ENCODE measurements at regions not wholly inside any gene's neighbourhood (a gene's known extent, or its start where the extent isn't known, plus 50 kb on each side); places are given as distances from the start of the nearest gene placed in this dataset.

DNA sequence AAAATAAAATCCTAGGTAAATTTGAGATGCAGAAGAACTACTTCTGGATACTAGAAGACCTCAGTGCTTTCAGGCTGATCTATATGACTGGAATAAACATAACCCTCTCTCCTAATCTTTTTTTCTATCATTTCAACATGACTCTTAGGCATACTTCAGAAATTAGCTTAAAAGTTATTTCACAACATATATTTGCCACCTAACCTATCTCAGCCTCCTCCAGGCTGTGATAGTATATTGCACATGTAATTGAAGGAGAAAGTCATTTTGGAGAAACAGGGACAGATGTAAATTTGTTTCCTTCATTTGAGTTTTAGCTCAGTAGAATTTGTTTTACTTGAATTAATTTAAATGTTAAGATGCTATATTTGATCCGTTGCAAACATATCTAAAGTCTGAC is 1932.3 kb upstream of the CDH6 start:
- Histone ChIP-seq H4K8ac (ENCODE audit: low read depth, low read length) (no peak overlapping the region), H3K9ac (ENCODE audit: low read length) (no peak overlapping the region), H3K36me3 (ENCODE audit: control insufficient read depth in 1 of 2, insufficient read depth in 2 of 2, low read length in 2 of 2) (no peaks in the 10 kb centered on the region), H4K12ac (ENCODE audit: low read depth, low read length) (no peak overlapping the region), H3K18ac (ENCODE audit: low read length) (no peak overlapping the region), H4K91ac (ENCODE audit: low read depth, low read length) (no peak overlapping the region), H3K4me1 (ENCODE audit: control insufficient read depth in 1 of 2, insufficient read depth in 2 of 2, low read length in 2 of 2) (no peaks in the 10 kb centered on the region), H2BK12ac (ENCODE audit: low read length) (no peak overlapping the region), H3K79me1 (ENCODE audit: low read length) (no peaks in the 10 kb centered on the region), H3K79me2 (ENCODE audit: control insufficient read depth, insufficient read depth, low read length, poor library complexity) (no peaks in the 10 kb centered on the region), H3K14ac (ENCODE audit: low read length) (no peak overlapping the region), H2AK5ac (ENCODE audit: low read length) (no peak overlapping the region), H3K4ac (ENCODE audit: low read depth, low read length) (no peak overlapping the region), H3K4me3 (ENCODE audit: low read depth, low read length) (no peak overlapping the region), H3K23ac (ENCODE audit: low read length) (no peak overlapping the region), H3K4me2 (ENCODE audit: low read length) (no peak overlapping the region), H3K27ac (ENCODE audit: low read depth, low read length) (no peak overlapping the region), H3K27me3 (ENCODE audit: insufficient read depth, low read length) (no peaks in the 10 kb centered on the region), H2BK5ac (ENCODE audit: low read depth, low read length, poor library complexity) (no peak overlapping the region), H3K9me3 (ENCODE audit: insufficient read depth, low read depth, low read length) (no peaks in the 10 kb centered on the region), H2BK120ac (ENCODE audit: insufficient read depth, low read length, poor library complexity) (no peak overlapping the region), H2AFZ (ENCODE audit: insufficient read depth, low read length, poor library complexity) (no peak overlapping the region)
- DNase-seq: no peak
- no CpG with 5 or more reads among the region's 1 CpG for WGBS (ENCODE audit: extremely low coverage, insufficient coverage, insufficient read length)

DNA sequence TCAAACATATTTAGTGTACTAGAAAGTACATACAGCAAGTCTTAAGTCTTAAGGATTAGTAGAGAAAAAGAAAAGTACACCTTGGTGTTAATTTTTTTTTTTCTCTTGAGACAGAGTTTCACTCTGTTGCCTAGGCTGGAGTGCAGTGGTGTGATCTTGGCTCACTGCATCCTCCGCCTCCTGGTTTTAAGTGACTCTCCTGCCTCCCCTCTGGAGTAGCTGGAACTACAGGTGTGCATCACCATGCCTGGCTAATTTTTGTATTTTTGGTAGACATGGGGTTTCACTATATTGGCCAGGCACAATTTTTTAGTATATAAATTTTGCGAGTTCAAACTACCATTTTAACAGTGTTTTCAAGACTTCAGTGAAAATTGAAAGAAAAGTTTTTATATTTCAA is 1941.1 kb upstream of the CDH6 start:
- Histone ChIP-seq H4K12ac (ENCODE audit: low read depth, low read length) (no peak overlapping the region), H3K14ac (ENCODE audit: low read length) (no peak overlapping the region), H3K4ac (ENCODE audit: low read depth, low read length) (no peak overlapping the region), H3K23ac (ENCODE audit: low read length) (no peak overlapping the region), H3K9ac (ENCODE audit: low read length) (no peak overlapping the region), H3K4me1 (ENCODE audit: control insufficient read depth in 1 of 2, insufficient read depth in 2 of 2, low read length in 2 of 2) (no peaks in the 10 kb centered on the region), H3K79me1 (ENCODE audit: low read length) (no peaks in the 10 kb centered on the region), H2BK120ac (ENCODE audit: insufficient read depth, low read length, poor library complexity) (no peak overlapping the region), H4K91ac (ENCODE audit: low read depth, low read length) (no peak overlapping the region), H3K9me3 (ENCODE audit: insufficient read depth, low read depth, low read length) (no peaks in the 10 kb centered on the region), H3K27ac (ENCODE audit: low read depth, low read length) (no peak overlapping the region), H3K27me3 (ENCODE audit: insufficient read depth, low read length) (no peaks in the 10 kb centered on the region), H3K4me3 (ENCODE audit: low read depth, low read length) (no peak overlapping the region), H2BK12ac (ENCODE audit: low read length) (no peak overlapping the region), H3K4me2 (ENCODE audit: low read length) (no peak overlapping the region), H4K8ac (ENCODE audit: low read depth, low read length) (no peak overlapping the region), H3K79me2 (ENCODE audit: control insufficient read depth, insufficient read depth, low read length, poor library complexity) (no peaks in the 10 kb centered on the region), H3K36me3 (ENCODE audit: control insufficient read depth in 1 of 2, insufficient read depth in 2 of 2, low read length in 2 of 2) (no peaks in the 10 kb centered on the region), H3K18ac (ENCODE audit: low read length) (no peak overlapping the region), H2AK5ac (ENCODE audit: low read length) (no peak overlapping the region), H2BK5ac (ENCODE audit: low read depth, low read length, poor library complexity) (no peak overlapping the region), H2AFZ (ENCODE audit: insufficient read depth, low read length, poor library complexity) (no peak overlapping the region)
- WGBS (ENCODE audit: extremely low coverage, insufficient coverage, insufficient read length): no CpG with 5 or more reads among the region's 2 CpGs
- DNase-seq: no peak

DNA sequence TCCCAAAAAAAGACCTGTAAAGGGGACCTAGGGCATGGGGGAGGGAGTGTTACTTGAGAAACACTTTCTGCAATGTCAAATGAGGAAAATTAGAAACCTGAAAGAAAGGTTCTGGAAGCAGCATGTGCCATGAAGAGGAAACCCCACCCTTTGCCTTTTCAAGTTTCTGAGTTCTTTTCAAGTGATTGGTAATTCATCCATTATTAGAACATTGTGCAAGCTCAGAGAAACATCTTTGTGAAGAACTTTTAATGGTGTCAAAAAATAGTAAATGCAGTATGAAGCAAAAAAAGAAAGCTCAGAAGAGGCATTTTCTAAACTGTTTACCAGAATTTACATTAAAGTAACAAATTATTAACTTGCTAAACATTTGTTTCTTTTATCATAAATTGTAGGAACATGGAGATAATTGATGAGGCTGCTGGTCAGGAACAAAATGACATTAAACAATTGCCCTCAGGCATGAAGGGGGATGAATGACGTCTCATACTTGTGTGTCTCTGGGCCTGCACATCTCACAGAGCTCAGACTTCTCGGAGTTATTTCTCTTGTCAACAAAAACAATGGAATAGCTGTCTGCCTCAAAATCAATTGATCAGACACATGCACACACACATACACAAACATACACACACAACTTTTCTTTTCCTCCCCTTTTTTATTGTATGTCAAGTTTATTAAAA is 1946.0 kb upstream of the CDH6 start:
- Histone ChIP-seq H2AFZ (ENCODE audit: insufficient read depth, low read length, poor library complexity) (no peak overlapping the region), H2AK5ac (ENCODE audit: low read length) (no peak overlapping the region), H3K9ac (ENCODE audit: low read length) (no peak overlapping the region), H2BK12ac (ENCODE audit: low read length) (no peak overlapping the region), H3K18ac (ENCODE audit: low read length) (no peak overlapping the region), H3K27me3 (ENCODE audit: insufficient read depth, low read length) (no peaks in the 10 kb centered on the region), H3K4me1 (ENCODE audit: control insufficient read depth in 1 of 2, insufficient read depth in 2 of 2, low read length in 2 of 2) (no peaks in the 10 kb centered on the region), H3K4me3 (ENCODE audit: low read depth, low read length) (no peak overlapping the region), H3K23ac (ENCODE audit: low read length) (no peak overlapping the region), H2BK120ac (ENCODE audit: insufficient read depth, low read length, poor library complexity) (no peak overlapping the region), H3K36me3 (ENCODE audit: control insufficient read depth in 1 of 2, insufficient read depth in 2 of 2, low read length in 2 of 2) (no peaks in the 10 kb centered on the region), H4K12ac (ENCODE audit: low read depth, low read length) (no peak overlapping the region), H4K8ac (ENCODE audit: low read depth, low read length) (no peak overlapping the region), H2BK5ac (ENCODE audit: low read depth, low read length, poor library complexity) (no peak overlapping the region), H3K4ac (ENCODE audit: low read depth, low read length) (no peak overlapping the region), H3K14ac (ENCODE audit: low read length) (no peak overlapping the region), H3K4me2 (ENCODE audit: low read length) (no peak overlapping the region), H3K79me2 (ENCODE audit: control insufficient read depth, insufficient read depth, low read length, poor library complexity) (no peaks in the 10 kb centered on the region), H3K79me1 (ENCODE audit: low read length) (no peaks in the 10 kb centered on the region), H3K27ac (ENCODE audit: low read depth, low read length) (no peak overlapping the region), H3K9me3 (ENCODE audit: insufficient read depth, low read depth, low read length) (no peaks in the 10 kb centered on the region), H4K91ac (ENCODE audit: low read depth, low read length) (no peak overlapping the region)
- no peak for DNase-seq
- WGBS (ENCODE audit: extremely low coverage, insufficient coverage, insufficient read length): no CpG with 5 or more reads among the region's 2 CpGs

DNA sequence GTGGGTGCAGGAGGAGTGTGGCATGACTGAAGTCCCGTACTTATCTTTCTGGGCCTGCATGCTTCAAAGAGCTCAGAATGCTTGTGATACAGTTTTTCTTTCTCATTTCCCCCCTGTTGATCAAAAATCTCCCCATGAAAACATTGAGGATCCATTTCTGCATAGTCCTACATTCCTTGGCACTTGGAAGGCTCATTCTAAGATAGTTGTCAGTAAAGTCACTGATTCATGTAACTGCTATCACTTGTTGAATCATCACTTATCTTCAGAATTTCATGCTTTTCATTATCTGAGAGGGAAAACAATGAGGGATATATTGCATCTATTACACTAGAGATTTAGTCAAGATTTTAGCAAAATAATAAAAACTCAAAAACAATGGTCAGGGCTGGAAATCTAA is 1953.1 kb upstream of the CDH6 start:
- Histone ChIP-seq H3K27ac (ENCODE audit: low read depth, low read length) (no peak overlapping the region), H3K4me3 (ENCODE audit: low read depth, low read length) (no peak overlapping the region), H3K14ac (ENCODE audit: low read length) (no peak overlapping the region), H3K27me3 (ENCODE audit: insufficient read depth, low read length) (no peaks in the 10 kb centered on the region), H4K91ac (ENCODE audit: low read depth, low read length) (no peak overlapping the region), H3K36me3 (ENCODE audit: control insufficient read depth in 1 of 2, insufficient read depth in 2 of 2, low read length in 2 of 2) (no peaks in the 10 kb centered on the region), H4K8ac (ENCODE audit: low read depth, low read length) (no peak overlapping the region), H3K18ac (ENCODE audit: low read length) (no peak overlapping the region), H2BK12ac (ENCODE audit: low read length) (no peak overlapping the region), H3K9ac (ENCODE audit: low read length) (no peak overlapping the region), H2AK5ac (ENCODE audit: low read length) (no peak overlapping the region), H3K4me2 (ENCODE audit: low read length) (no peak overlapping the region), H3K9me3 (ENCODE audit: insufficient read depth, low read depth, low read length) (no peaks in the 10 kb centered on the region), H3K4ac (ENCODE audit: low read depth, low read length) (no peak overlapping the region), H3K79me1 (ENCODE audit: low read length) (no peaks in the 10 kb centered on the region), H2AFZ (ENCODE audit: insufficient read depth, low read length, poor library complexity) (no peak overlapping the region), H4K12ac (ENCODE audit: low read depth, low read length) (no peak overlapping the region), H2BK5ac (ENCODE audit: low read depth, low read length, poor library complexity) (no peak overlapping the region), H3K4me1 (ENCODE audit: control insufficient read depth in 1 of 2, insufficient read depth in 2 of 2, low read length in 2 of 2) (no peaks in the 10 kb centered on the region), H2BK120ac (ENCODE audit: insufficient read depth, low read length, poor library complexity) (no peak overlapping the region), H3K79me2 (ENCODE audit: control insufficient read depth, insufficient read depth, low read length, poor library complexity) (no peaks in the 10 kb centered on the region), H3K23ac (ENCODE audit: low read length) (no peak overlapping the region)
- peak in 1 of 2 donors; percentile 23 for DNase-seq
- WGBS (ENCODE audit: extremely low coverage, insufficient coverage, insufficient read length): no CpG with 5 or more reads among the region's 1 CpG
